Esophagus mucosa (tissue), 1 donor: ENCODE measurements at regions not wholly inside any gene's neighbourhood (a gene's known extent, or its start where the extent isn't known, plus 50 kb on each side); places are given as distances from the start of the nearest gene placed in this dataset.
"Not testable (repeated sequence)": the region's sequence is repeated elsewhere in the genome, so short reads cannot be mapped to it uniquely, and the experiment has no call there.

Source experiments
- ATAC-seq: fragments of 200-7000 bp; cut with Tn5 transposase; one replicate; pipeline ENCODE4 v1.9.1; 2020
- donor health status: DM: yes; HTN: yes; CAD: no.

- no peak for ATAC-seq
These were observed 57.5 kb upstream of the PLPPR5 start for GRCh38 chr1:99062192-99062591.

GRCh38 chr1:99069146-99069545 lies 64.5 kb upstream of the PLPPR5 start:
- no peak for ATAC-seq

GRCh38 chr1:99078529-99078928 lies 73.9 kb upstream of the PLPPR5 start:
- ATAC-seq, result not testable (repeated sequence)

GRCh38 chr1:99082366-99082765 lies 77.7 kb upstream of the PLPPR5 start:
- ATAC-seq, result no peak

GRCh38 chr1:99083338-99083737 lies 78.7 kb upstream of the PLPPR5 start:
- ATAC-seq, result no peak

- no peak for ATAC-seq
These were observed 79.9 kb upstream of the PLPPR5 start for GRCh38 chr1:99084562-99084961.

GRCh38 chr1:99086057-99086456 lies 81.4 kb upstream of the PLPPR5 start:
- ATAC-seq, result no peak

- no peak for ATAC-seq
These were observed 93.9 kb upstream of the PLPPR5 start for GRCh38 chr1:99098589-99098988.

- ATAC-seq, result no peak
These were observed 101.6 kb upstream of the PLPPR5 start for GRCh38 chr1:99106274-99106673.

- ATAC-seq, result no peak
These were observed 103.0 kb upstream of the PLPPR5 start for GRCh38 chr1:99107680-99108079.

GRCh38 chr1:99110140-99111041 lies 105.7 kb upstream of the PLPPR5 start:
- ATAC-seq, result no peak

- ATAC-seq, result no peak
These were observed 110.6 kb upstream of the PLPPR5 start for GRCh38 chr1:99115231-99115630.

GRCh38 chr1:99119188-99119587 lies 114.5 kb upstream of the PLPPR5 start:
- no peak for ATAC-seq

GRCh38 chr1:99122039-99122438 lies 117.4 kb upstream of the PLPPR5 start:
- no peak for ATAC-seq

GRCh38 chr1:99123936-99124335 lies 119.3 kb upstream of the PLPPR5 start:
- ATAC-seq, result no peak

- ATAC-seq, result no peak
These were observed 126.9 kb upstream of the PLPPR5 start for GRCh38 chr1:99131546-99131945.

- ATAC-seq, result no peak
These were observed 129.3 kb upstream of the PLPPR5 start for GRCh38 chr1:99133756-99134500.

GRCh38 chr1:99137554-99138206 lies 126.6 kb upstream of the PLPPR4 start:
- no peak for ATAC-seq

- ATAC-seq, result no peak
These were observed 124.4 kb upstream of the PLPPR4 start for GRCh38 chr1:99139876-99140275.

- no peak for ATAC-seq
These were observed 118.0 kb upstream of the PLPPR4 start for GRCh38 chr1:99146129-99146848.

GRCh38 chr1:99149952-99150351 lies 114.3 kb upstream of the PLPPR4 start:
- ATAC-seq, result no peak

GRCh38 chr1:99152132-99152531 lies 112.2 kb upstream of the PLPPR4 start:
- no peak for ATAC-seq

- no peak for ATAC-seq
These were observed 100.6 kb upstream of the PLPPR4 start for GRCh38 chr1:99163671-99164070.
